ENCODE measurements at regions not wholly inside any gene's neighbourhood (a gene's known extent, or its start where the extent isn't known, plus 50 kb on each side); places are given as distances from the start of the nearest gene placed in this dataset.

GRCh38 chr4:153082322-153083301 lies 121.6 kb upstream of the TRIM2 start:
- DNase-seq (no peak), ATAC-seq (replicated peaks) (peak; percentile 21)
- Mint-ChIP-seq H3K27me3 (peaks cover 0 to 37% of the 10 kb centered on the region in 2 donors), H3K36me3 (ENCODE audit: insufficient read depth) (peaks cover 4% of the 10 kb centered on the region), H3K4me3 (peak overlapping the region; percentile 26 to 48), H3K9me3 (no peaks in the 10 kb centered on the region), H3K4me1 (ENCODE audit: low read depth in 2 of 2) (peaks cover 22 to 23% of the 10 kb centered on the region in 2 donors), H3K27ac (peak overlapping the region; percentile 56 to 72)

DNA sequence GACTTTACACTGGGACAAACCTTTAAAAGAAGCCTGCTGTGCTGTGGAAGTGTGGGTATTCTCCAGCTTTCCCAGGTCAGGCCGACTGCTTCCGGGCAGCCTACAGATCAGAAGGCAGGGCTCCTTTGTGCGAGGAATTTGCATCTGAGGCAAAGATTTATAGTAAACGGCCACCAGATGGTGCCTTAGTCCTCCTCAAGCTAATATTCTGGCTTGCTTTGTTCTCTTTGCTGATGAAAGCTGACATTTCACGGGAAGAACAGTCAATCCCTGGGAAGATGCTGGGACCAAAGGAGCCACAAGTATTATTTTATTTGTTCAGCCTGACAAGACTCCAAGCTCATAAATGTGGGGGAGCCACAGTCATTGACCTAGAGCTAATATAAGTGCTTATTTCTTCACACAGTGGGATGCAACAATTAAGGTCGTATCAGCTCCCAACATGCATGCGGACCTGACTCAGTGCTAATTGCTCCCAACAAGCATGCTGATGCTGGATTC lies 120.7 kb upstream of the TRIM2 start:
- ATAC-seq (replicated peaks) = peak; percentile 61

GRCh38 chr4:153084224-153084979 lies 119.8 kb upstream of the TRIM2 start:
- Mint-ChIP-seq H3K9me3 (no peaks in the 10 kb centered on the region), H3K27me3 (peaks cover 0 to 31% of the 10 kb centered on the region in 2 donors), H3K4me1 (ENCODE audit: low read depth in 2 of 2) (peaks cover 22 to 23% of the 10 kb centered on the region in 2 donors), H3K27ac (no peak overlapping the region), H3K36me3 (ENCODE audit: insufficient read depth) (peaks cover 4% of the 10 kb centered on the region), H3K4me3 (no peak overlapping the region)
- ATAC-seq (replicated peaks) (no peak), DNase-seq (no peak)

More for the DNA sequence above, 120.7 kb upstream of the TRIM2 start:
- Mint-ChIP-seq H3K27me3 (peaks cover 0 to 37% of the 10 kb centered on the region in 2 donors), H3K9me3 (no peaks in the 10 kb centered on the region), H3K4me3 (no peak overlapping the region), H3K4me1 (ENCODE audit: low read depth in 2 of 2) (peaks cover 22 to 23% of the 10 kb centered on the region in 2 donors), H3K27ac (no peak overlapping the region), H3K36me3 (ENCODE audit: insufficient read depth) (peaks cover 4% of the 10 kb centered on the region)
- DNase-seq = peak; percentile 19 to 45 (median 33)

DNA sequence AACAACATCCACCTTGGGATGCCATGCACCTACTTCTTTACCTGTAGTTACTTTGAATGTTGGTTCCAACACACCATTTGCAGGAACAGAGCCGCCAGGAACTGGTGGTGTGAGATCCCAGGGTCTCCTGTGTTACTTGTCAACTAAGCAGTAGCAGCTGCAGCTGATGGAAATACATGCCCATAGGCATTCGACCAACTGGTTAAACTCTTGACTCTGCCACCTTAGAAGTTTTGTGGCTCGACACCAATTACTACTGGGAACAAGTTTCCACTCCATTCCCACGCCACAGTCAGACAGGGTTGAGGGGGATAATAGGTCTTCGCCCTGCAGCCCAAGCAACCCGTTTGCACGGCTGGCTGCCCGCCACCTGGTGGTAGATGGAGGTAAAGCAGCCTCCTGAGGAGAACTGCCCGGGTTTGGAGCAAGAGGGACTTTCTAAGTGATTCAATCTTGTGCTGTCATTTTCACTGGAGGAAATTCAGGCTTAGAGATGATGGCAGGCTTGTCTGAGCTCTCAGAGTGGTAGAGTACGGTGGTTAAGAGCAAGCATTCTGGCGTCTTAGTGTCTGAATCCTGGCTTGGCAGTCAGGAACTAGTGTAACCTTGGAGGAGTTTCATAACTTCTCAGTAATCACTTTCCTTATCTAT lies 119.1 kb upstream of the TRIM2 start:
- Mint-ChIP-seq H3K27ac (peak overlapping the region in 1 of 2 donors; percentile 7), H3K4me1 (ENCODE audit: low read depth in 2 of 2) (peaks cover 22 to 23% of the 10 kb centered on the region in 2 donors), H3K27me3 (peaks cover 0 to 24% of the 10 kb centered on the region in 2 donors), H3K36me3 (ENCODE audit: insufficient read depth) (peaks cover 4% of the 10 kb centered on the region), H3K4me3 (no peak overlapping the region), H3K9me3 (no peaks in the 10 kb centered on the region)
- peak; percentile 76 to 86 (median 81) for DNase-seq
- peak; percentile 82 for ATAC-seq (replicated peaks)

- ATAC-seq (replicated peaks) = no peak
Measured at GRCh38 chr4:153087671-153088194, 116.5 kb upstream of the TRIM2 start.

GRCh38 chr4:153089742-153090141 lies 114.5 kb upstream of the TRIM2 start:
- Mint-ChIP-seq H3K27ac (no peak overlapping the region), H3K9me3 (no peaks in the 10 kb centered on the region), H3K4me1 (ENCODE audit: low read depth in 2 of 2) (peaks cover 8 to 13% of the 10 kb centered on the region in 2 donors), H3K36me3 (ENCODE audit: insufficient read depth) (peaks cover 3% of the 10 kb centered on the region), H3K27me3 (no peaks in the 10 kb centered on the region), H3K4me3 (no peak overlapping the region)
- DNase-seq = no peak
- ATAC-seq (replicated peaks) = no peak

More at GRCh38 chr4:153087671-153088194, 116.5 kb upstream of the TRIM2 start:
- H3K36me3 Mint-ChIP-seq (ENCODE audit: insufficient read depth) = peaks cover 3% of the 10 kb centered on the region
- H3K4me1 Mint-ChIP-seq (ENCODE audit: low read depth in 2 of 2) = peaks cover 18 to 20% of the 10 kb centered on the region in 2 donors
- no peak for DNase-seq
- no peaks in the 10 kb centered on the region for H3K27me3 Mint-ChIP-seq
- no peaks in the 10 kb centered on the region for H3K9me3 Mint-ChIP-seq
- H3K4me3 Mint-ChIP-seq = no peak overlapping the region
- no peak overlapping the region for H3K27ac Mint-ChIP-seq

- H3K4me1 Mint-ChIP-seq (ENCODE audit: low read depth in 2 of 2) = peaks cover 7 to 11% of the 10 kb centered on the region in 2 donors
- H3K27ac Mint-ChIP-seq = peak overlapping the region in 1 of 2 donors; percentile 33
- DNase-seq = no peak
- H3K9me3 Mint-ChIP-seq = no peaks in the 10 kb centered on the region
- no peak overlapping the region for H3K4me3 Mint-ChIP-seq
- no peaks in the 10 kb centered on the region for H3K27me3 Mint-ChIP-seq
- no peak for ATAC-seq (replicated peaks)
- H3K36me3 Mint-ChIP-seq (ENCODE audit: insufficient read depth) = peaks cover 3% of the 10 kb centered on the region
Measured at GRCh38 chr4:153090181-153090580, 114.1 kb upstream of the TRIM2 start.

- Mint-ChIP-seq H3K4me3 (no peak overlapping the region), H3K36me3 (ENCODE audit: insufficient read depth) (peaks cover 3% of the 10 kb centered on the region), H3K27ac (peak overlapping the region in 1 of 2 donors; percentile 33), H3K9me3 (no peaks in the 10 kb centered on the region), H3K4me1 (ENCODE audit: low read depth in 2 of 2) (peaks cover 4 to 6% of the 10 kb centered on the region in 2 donors), H3K27me3 (no peaks in the 10 kb centered on the region)
- ATAC-seq (replicated peaks) (no peak), DNase-seq (no peak)
Measured at GRCh38 chr4:153090670-153091385, 113.4 kb upstream of the TRIM2 start.

DNA sequence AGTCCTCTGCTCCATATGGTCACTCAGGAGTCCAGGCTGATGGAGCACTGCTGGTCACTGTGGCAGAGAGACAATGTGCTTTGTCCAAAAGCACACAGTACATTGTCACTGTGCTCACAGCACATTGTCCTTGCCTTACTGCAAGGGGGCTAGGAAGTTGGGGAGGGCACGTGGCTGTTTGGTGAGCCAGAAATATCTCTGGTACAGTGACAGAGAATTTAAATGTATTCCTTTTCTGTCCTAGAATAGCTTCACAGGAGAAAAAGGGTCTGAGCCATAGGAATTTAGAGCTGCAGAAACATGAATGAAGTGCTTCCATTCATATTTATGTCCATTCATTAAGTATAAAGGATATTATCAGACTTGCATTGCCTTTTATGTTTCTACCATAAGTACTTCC lies 110.8 kb upstream of the TRIM2 start:
- DNase-seq (no peak), ATAC-seq (replicated peaks) (no peak)
- H3K4me3 Mint-ChIP-seq = no peak overlapping the region
- no peak overlapping the region for H3K27ac Mint-ChIP-seq
- H3K36me3 Mint-ChIP-seq (ENCODE audit: insufficient read depth) = peaks cover 3% of the 10 kb centered on the region
- no peaks in the 10 kb centered on the region for H3K9me3 Mint-ChIP-seq
- H3K4me1 Mint-ChIP-seq (ENCODE audit: low read depth in 2 of 2) = peaks cover 4 to 6% of the 10 kb centered on the region in 2 donors
- no peaks in the 10 kb centered on the region for H3K27me3 Mint-ChIP-seq

GRCh38 chr4:153093802-153094201 lies 110.4 kb upstream of the TRIM2 start:
- Mint-ChIP-seq H3K4me3 (no peak overlapping the region), H3K27me3 (no peaks in the 10 kb centered on the region), H3K36me3 (ENCODE audit: insufficient read depth) (peaks cover 3% of the 10 kb centered on the region), H3K27ac (peak overlapping the region in 1 of 2 donors; percentile 54), H3K9me3 (no peaks in the 10 kb centered on the region), H3K4me1 (ENCODE audit: low read depth in 2 of 2) (peaks cover 4 to 6% of the 10 kb centered on the region in 2 donors)
- DNase-seq (no peak), ATAC-seq (replicated peaks) (no peak)

- Mint-ChIP-seq H3K4me1 (ENCODE audit: low read depth in 2 of 2) (peaks cover 4 to 8% of the 10 kb centered on the region in 2 donors), H3K27ac (peak overlapping the region in 1 of 2 donors; percentile 54), H3K27me3 (no peaks in the 10 kb centered on the region), H3K36me3 (ENCODE audit: insufficient read depth) (peaks cover 3% of the 10 kb centered on the region), H3K4me3 (no peak overlapping the region), H3K9me3 (no peaks in the 10 kb centered on the region)
- no peak for ATAC-seq (replicated peaks)
- DNase-seq = no peak
Measured at GRCh38 chr4:153094435-153094834, 109.8 kb upstream of the TRIM2 start.

- ATAC-seq (replicated peaks) (no peak), DNase-seq (no peak)
- Mint-ChIP-seq H3K4me3 (no peak overlapping the region), H3K27ac (no peak overlapping the region), H3K9me3 (no peaks in the 10 kb centered on the region), H3K27me3 (no peaks in the 10 kb centered on the region), H3K36me3 (ENCODE audit: insufficient read depth) (peaks cover 3% of the 10 kb centered on the region), H3K4me1 (ENCODE audit: low read depth in 2 of 2) (peaks cover 4 to 6% of the 10 kb centered on the region in 2 donors)
Measured at GRCh38 chr4:153095448-153096204, 108.6 kb upstream of the TRIM2 start.
